ENCODE measurements at regions not wholly inside any gene's neighbourhood (a gene's known extent, or its start where the extent isn't known, plus 50 kb on each side); places are given as distances from the start of the nearest gene placed in this dataset.

DNA sequence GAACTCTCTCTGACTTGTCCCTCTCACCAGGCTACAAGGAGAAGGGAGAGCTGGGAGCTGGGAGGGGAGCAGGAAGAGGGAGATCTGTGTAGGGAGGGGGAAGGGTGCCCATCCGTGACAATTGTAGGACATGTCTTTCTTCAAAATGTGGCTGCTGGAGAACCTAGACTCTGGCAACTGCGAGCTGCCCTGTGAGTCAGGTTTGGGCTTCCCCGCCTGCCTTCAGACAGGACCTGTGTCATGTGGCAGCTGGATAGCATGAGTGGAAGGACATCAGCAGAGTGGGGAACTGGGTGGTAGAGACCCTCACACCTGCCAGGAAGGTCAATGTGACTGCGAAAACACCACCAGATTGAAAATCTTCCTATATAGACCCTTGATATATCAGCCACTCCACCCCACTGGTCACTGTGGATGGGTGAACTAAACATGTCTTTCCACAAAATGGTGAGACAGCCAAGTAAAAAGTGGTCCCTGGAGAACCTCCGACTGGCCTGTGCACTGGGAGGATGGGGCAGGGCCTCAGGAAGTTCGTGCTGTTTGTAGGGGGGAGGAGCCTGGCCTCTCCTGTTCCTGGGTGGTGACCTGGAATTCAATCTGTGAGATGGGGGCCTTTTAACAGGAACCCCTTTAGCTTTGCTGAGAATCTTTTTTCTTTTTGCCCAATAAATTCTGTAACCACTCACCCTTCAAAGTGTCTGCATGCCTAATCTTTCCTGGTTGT is 62.2 kb upstream of the CAPRIN2 start:
- H3K27me3 ChIP-seq (ENCODE audit: control insufficient read depth in 1 of 2, insufficient read depth in 2 of 2, low read length in 2 of 2) = no peaks in the 10 kb centered on the region

DNA sequence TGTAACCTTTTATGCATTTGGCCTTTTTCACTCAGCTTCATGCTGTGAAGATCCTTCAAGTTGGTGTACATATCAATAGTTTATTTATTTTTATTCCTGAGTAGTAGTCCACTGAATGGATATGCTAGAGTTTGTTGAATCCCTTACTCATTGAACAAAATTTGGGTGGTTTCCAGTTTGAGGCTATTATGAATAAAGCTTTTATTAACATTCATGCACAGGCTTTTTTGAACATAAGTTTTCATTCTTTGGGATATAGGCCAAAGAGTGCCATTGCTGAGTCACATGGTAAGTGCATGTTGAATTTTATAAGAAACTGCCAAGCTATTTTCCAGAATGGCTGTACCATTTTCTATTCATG is 59.5 kb upstream of the CAPRIN2 start:
- Histone ChIP-seq H3K27ac (ENCODE audit: low read length) (no peak overlapping the region), H3K4me3 (ENCODE audit: low read length in 2 of 2) (no peak overlapping the region), H3K4me1 (ENCODE audit: control insufficient read depth, insufficient read depth, low read length) (no peaks in the 10 kb centered on the region), H3K36me3 (ENCODE audit: control insufficient read depth in 2 of 2, insufficient read depth in 2 of 2, low read length in 2 of 2) (no peaks in the 10 kb centered on the region), H3K27me3 (ENCODE audit: control insufficient read depth in 1 of 2, insufficient read depth in 2 of 2, low read length in 2 of 2) (no peaks in the 10 kb centered on the region), H3K9ac (ENCODE audit: low read length in 2 of 2) (no peak overlapping the region), H3K9me3 (ENCODE audit: control insufficient read depth in 2 of 2, low read length in 2 of 2) (no peaks in the 10 kb centered on the region)

More for the DNA sequence above, 62.2 kb upstream of the CAPRIN2 start:
- no peaks in the 10 kb centered on the region for H3K9me3 ChIP-seq (ENCODE audit: control insufficient read depth in 2 of 2, low read length in 2 of 2)
- no peaks in the 10 kb centered on the region for H3K4me1 ChIP-seq (ENCODE audit: control insufficient read depth, insufficient read depth, low read length)
- H3K4me3 ChIP-seq (ENCODE audit: low read length in 2 of 2) = no peak overlapping the region
- no peak overlapping the region for H3K9ac ChIP-seq (ENCODE audit: low read length in 2 of 2)
- H3K36me3 ChIP-seq (ENCODE audit: control insufficient read depth in 2 of 2, insufficient read depth in 2 of 2, low read length in 2 of 2) = no peaks in the 10 kb centered on the region
- no peak overlapping the region for H3K27ac ChIP-seq (ENCODE audit: low read length)

GRCh38 chr12:30813525-30814294 is 59.0 kb upstream of the CAPRIN2 start:
- Histone ChIP-seq H3K4me3 (ENCODE audit: low read length in 2 of 2) (no peak overlapping the region), H3K4me1 (ENCODE audit: control insufficient read depth, insufficient read depth, low read length) (no peaks in the 10 kb centered on the region), H3K27ac (ENCODE audit: low read length) (no peak overlapping the region), H3K27me3 (ENCODE audit: control insufficient read depth in 1 of 2, insufficient read depth in 2 of 2, low read length in 2 of 2) (no peaks in the 10 kb centered on the region), H3K9me3 (ENCODE audit: control insufficient read depth in 2 of 2, low read length in 2 of 2) (no peaks in the 10 kb centered on the region), H3K9ac (ENCODE audit: low read length in 2 of 2) (no peak overlapping the region), H3K36me3 (ENCODE audit: control insufficient read depth in 2 of 2, insufficient read depth in 2 of 2, low read length in 2 of 2) (no peaks in the 10 kb centered on the region)

- H3K36me3 ChIP-seq (ENCODE audit: control insufficient read depth in 2 of 2, insufficient read depth in 2 of 2, low read length in 2 of 2) = no peaks in the 10 kb centered on the region
- no peaks in the 10 kb centered on the region for H3K4me1 ChIP-seq (ENCODE audit: control insufficient read depth, insufficient read depth, low read length)
- H3K27ac ChIP-seq (ENCODE audit: low read length) = no peak overlapping the region
- no peaks in the 10 kb centered on the region for H3K9me3 ChIP-seq (ENCODE audit: control insufficient read depth in 2 of 2, low read length in 2 of 2)
- H3K27me3 ChIP-seq (ENCODE audit: control insufficient read depth in 1 of 2, insufficient read depth in 2 of 2, low read length in 2 of 2) = no peaks in the 10 kb centered on the region
- H3K4me3 ChIP-seq (ENCODE audit: low read length in 2 of 2) = no peak overlapping the region
- H3K9ac ChIP-seq (ENCODE audit: low read length in 2 of 2) = no peak overlapping the region
Observed at GRCh38 chr12:30811966-30812365, 57.2 kb upstream of the CAPRIN2 start.

DNA sequence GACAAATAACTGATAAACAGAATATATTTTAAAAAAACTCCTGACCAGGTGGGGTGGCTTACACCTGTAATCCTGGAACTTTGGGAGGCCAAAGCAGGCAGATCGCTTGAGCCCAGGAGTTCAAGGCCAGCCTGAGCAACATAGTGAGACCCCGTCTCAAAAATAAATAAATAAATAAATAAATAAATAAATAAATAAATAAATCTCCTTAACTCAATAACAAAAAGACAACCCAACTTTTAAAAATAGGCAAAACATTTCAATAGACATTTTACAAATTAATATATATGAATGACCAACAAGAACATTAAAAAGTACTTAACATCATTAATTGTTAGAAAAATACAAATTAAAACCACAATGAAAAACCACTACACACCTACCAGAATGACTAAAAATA is 56.2 kb upstream of the CAPRIN2 start:
- Histone ChIP-seq H3K27ac (ENCODE audit: low read length) (no peak overlapping the region), H3K9me3 (ENCODE audit: control insufficient read depth in 2 of 2, low read length in 2 of 2) (no peaks in the 10 kb centered on the region), H3K4me1 (ENCODE audit: control insufficient read depth, insufficient read depth, low read length) (no peaks in the 10 kb centered on the region)

DNA sequence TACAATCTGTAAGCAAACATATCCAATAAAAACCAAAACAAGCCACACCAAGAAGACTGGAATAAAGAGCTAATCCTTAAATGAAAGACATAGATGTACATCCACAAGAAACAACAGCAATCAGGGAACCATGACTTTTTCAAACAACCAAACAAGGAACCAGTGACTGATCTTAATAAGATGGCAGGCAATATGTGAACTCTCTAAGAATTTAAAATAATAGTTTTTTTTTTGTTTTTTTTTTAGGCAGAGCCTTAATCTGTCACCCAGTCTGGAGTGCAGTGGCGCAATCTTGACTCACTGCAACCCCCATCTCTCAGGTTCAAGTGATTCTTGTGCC is 52.9 kb upstream of the CAPRIN2 start:
- Histone ChIP-seq H3K4me1 (ENCODE audit: control insufficient read depth, insufficient read depth, low read length) (no peaks in the 10 kb centered on the region), H3K9ac (ENCODE audit: low read length in 2 of 2) (no peak overlapping the region), H3K27ac (ENCODE audit: low read length) (no peak overlapping the region), H3K9me3 (ENCODE audit: control insufficient read depth in 2 of 2, low read length in 2 of 2) (no peaks in the 10 kb centered on the region), H3K27me3 (ENCODE audit: control insufficient read depth in 1 of 2, insufficient read depth in 2 of 2, low read length in 2 of 2) (no peaks in the 10 kb centered on the region), H3K36me3 (ENCODE audit: control insufficient read depth in 2 of 2, insufficient read depth in 2 of 2, low read length in 2 of 2) (no peaks in the 10 kb centered on the region), H3K4me3 (ENCODE audit: low read length in 2 of 2) (no peak overlapping the region)

More for the DNA sequence above, 56.2 kb upstream of the CAPRIN2 start:
- Histone ChIP-seq H3K36me3 (ENCODE audit: control insufficient read depth in 2 of 2, insufficient read depth in 2 of 2, low read length in 2 of 2) (no peaks in the 10 kb centered on the region), H3K27me3 (ENCODE audit: control insufficient read depth in 1 of 2, insufficient read depth in 2 of 2, low read length in 2 of 2) (no peaks in the 10 kb centered on the region), H3K4me3 (ENCODE audit: low read length in 2 of 2) (no peak overlapping the region), H3K9ac (ENCODE audit: low read length in 2 of 2) (no peak overlapping the region)

- Histone ChIP-seq H3K27ac (ENCODE audit: low read length) (no peak overlapping the region), H3K9ac (ENCODE audit: low read length in 2 of 2) (no peak overlapping the region), H3K9me3 (ENCODE audit: control insufficient read depth in 2 of 2, low read length in 2 of 2) (no peaks in the 10 kb centered on the region), H3K27me3 (ENCODE audit: control insufficient read depth in 1 of 2, insufficient read depth in 2 of 2, low read length in 2 of 2) (no peaks in the 10 kb centered on the region), H3K4me3 (ENCODE audit: low read length in 2 of 2) (peak overlapping the region; percentile 21 to 50), H3K4me1 (ENCODE audit: control insufficient read depth, insufficient read depth, low read length) (no peaks in the 10 kb centered on the region), H3K36me3 (ENCODE audit: control insufficient read depth in 2 of 2, insufficient read depth in 2 of 2, low read length in 2 of 2) (no peaks in the 10 kb centered on the region)
Observed at GRCh38 chr12:30806989-30807694, 52.4 kb upstream of the CAPRIN2 start.

DNA sequence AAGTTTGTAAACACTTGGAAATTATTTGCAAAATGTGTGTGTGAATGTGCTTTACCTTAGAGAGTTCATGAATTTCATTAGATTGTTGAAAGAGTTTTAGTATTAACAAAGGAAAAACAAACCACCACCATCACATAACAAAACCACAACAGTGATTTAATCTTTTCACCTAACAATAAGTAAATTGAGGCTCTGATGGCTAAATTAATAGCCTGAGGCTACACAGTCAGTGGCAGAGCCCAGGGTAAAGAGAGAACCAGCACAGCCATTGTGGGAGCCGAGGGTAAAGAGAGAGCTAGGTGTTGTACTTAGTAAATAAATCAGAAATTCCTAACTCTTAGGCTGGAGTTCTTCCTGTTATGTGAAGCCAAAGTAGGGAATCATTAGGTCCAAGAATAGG is 51.2 kb upstream of the CAPRIN2 start:
- no peaks in the 10 kb centered on the region for H3K36me3 ChIP-seq (ENCODE audit: control insufficient read depth in 2 of 2, insufficient read depth in 2 of 2, low read length in 2 of 2)

More for the DNA sequence above, 51.2 kb upstream of the CAPRIN2 start:
- Histone ChIP-seq H3K27me3 (ENCODE audit: control insufficient read depth in 1 of 2, insufficient read depth in 2 of 2, low read length in 2 of 2) (no peaks in the 10 kb centered on the region), H3K4me1 (ENCODE audit: control insufficient read depth, insufficient read depth, low read length) (no peaks in the 10 kb centered on the region), H3K9me3 (ENCODE audit: control insufficient read depth in 2 of 2, low read length in 2 of 2) (no peaks in the 10 kb centered on the region), H3K27ac (ENCODE audit: low read length) (no peak overlapping the region), H3K4me3 (ENCODE audit: low read length in 2 of 2) (no peak overlapping the region), H3K9ac (ENCODE audit: low read length in 2 of 2) (no peak overlapping the region)
